ENCODE measurements at regions not wholly inside any gene's neighbourhood (a gene's known extent, or its start where the extent isn't known, plus 50 kb on each side); places are given as distances from the start of the nearest gene placed in this dataset.

GRCh38 chr16:76182041-76182635, 95.1 kb upstream of the CNTNAP4 start:
- no peak overlapping the region for H3K4me3 Mint-ChIP-seq (ENCODE audit: low read depth, unreplicated experiment)
- intact Hi-C loops (cut with micrococcal nuclease; ENCODE audit: unreplicated experiment) = no loop called here
- no peaks in the 10 kb centered on the region for H3K27me3 Mint-ChIP-seq (ENCODE audit: unreplicated experiment)
- no TSS peak for BruUV-seq (replicated peaks)
- no peaks in the 10 kb centered on the region for H3K4me1 Mint-ChIP-seq (ENCODE audit: low read depth, unreplicated experiment)
- H3K36me3 Mint-ChIP-seq (ENCODE audit: insufficient read depth, unreplicated experiment) = no peaks in the 10 kb centered on the region
- no peak for DNase-seq
- CTCF ChIA-PET = no interaction called here
- TF ChIP-seq CTCF (IDR thresholded peaks at IDR 0.05; ENCODE audit: unreplicated experiment) = no peak
- peaks cover 20% of the 10 kb centered on the region for H3K9me3 Mint-ChIP-seq (ENCODE audit: low read depth, unreplicated experiment)
- no peak overlapping the region for H3K27ac Mint-ChIP-seq (ENCODE audit: unreplicated experiment)

- intact Hi-C loops (cut with micrococcal nuclease; ENCODE audit: unreplicated experiment) = no loop called here
- no TSS peak for BruUV-seq (replicated peaks)
- H3K36me3 Mint-ChIP-seq (ENCODE audit: insufficient read depth, unreplicated experiment) = no peaks in the 10 kb centered on the region
- H3K9me3 Mint-ChIP-seq (ENCODE audit: low read depth, unreplicated experiment) = peaks cover 17% of the 10 kb centered on the region
- H3K4me1 Mint-ChIP-seq (ENCODE audit: low read depth, unreplicated experiment) = no peaks in the 10 kb centered on the region
- CTCF ChIA-PET = no interaction called here
- TF ChIP-seq CTCF (IDR thresholded peaks at IDR 0.05; ENCODE audit: unreplicated experiment) = no peak
- no peak overlapping the region for H3K27ac Mint-ChIP-seq (ENCODE audit: unreplicated experiment)
- no peak for DNase-seq
- no peaks in the 10 kb centered on the region for H3K27me3 Mint-ChIP-seq (ENCODE audit: unreplicated experiment)
- no peak overlapping the region for H3K4me3 Mint-ChIP-seq (ENCODE audit: low read depth, unreplicated experiment)
Measured at GRCh38 chr16:76183647-76184046, 93.6 kb upstream of the CNTNAP4 start.

GRCh38 chr16:76190057-76190456, 87.1 kb upstream of the CNTNAP4 start:
- no TSS peak for BruUV-seq (replicated peaks)
- CTCF ChIA-PET = no interaction called here

GRCh38 chr16:76190480-76190879, 86.7 kb upstream of the CNTNAP4 start:
- CTCF ChIA-PET = no interaction called here
- intact Hi-C loops (cut with micrococcal nuclease; ENCODE audit: unreplicated experiment) = no loop called here
- H3K4me1 Mint-ChIP-seq (ENCODE audit: low read depth, unreplicated experiment) = no peaks in the 10 kb centered on the region
- H3K4me3 Mint-ChIP-seq (ENCODE audit: low read depth, unreplicated experiment) = no peak overlapping the region
- peaks cover 6% of the 10 kb centered on the region for H3K9me3 Mint-ChIP-seq (ENCODE audit: low read depth, unreplicated experiment)
- no peak for DNase-seq
- no TSS peak for BruUV-seq (replicated peaks)
- no peak overlapping the region for H3K27ac Mint-ChIP-seq (ENCODE audit: unreplicated experiment)
- H3K36me3 Mint-ChIP-seq (ENCODE audit: insufficient read depth, unreplicated experiment) = no peaks in the 10 kb centered on the region
- no peak for TF ChIP-seq CTCF (IDR thresholded peaks at IDR 0.05; ENCODE audit: unreplicated experiment)
- no peaks in the 10 kb centered on the region for H3K27me3 Mint-ChIP-seq (ENCODE audit: unreplicated experiment)

More at GRCh38 chr16:76190057-76190456, 87.1 kb upstream of the CNTNAP4 start:
- Mint-ChIP-seq H3K4me3 (ENCODE audit: low read depth, unreplicated experiment) (no peak overlapping the region), H3K27me3 (ENCODE audit: unreplicated experiment) (no peaks in the 10 kb centered on the region), H3K36me3 (ENCODE audit: insufficient read depth, unreplicated experiment) (no peaks in the 10 kb centered on the region), H3K27ac (ENCODE audit: unreplicated experiment) (no peak overlapping the region), H3K9me3 (ENCODE audit: low read depth, unreplicated experiment) (peaks cover 6% of the 10 kb centered on the region), H3K4me1 (ENCODE audit: low read depth, unreplicated experiment) (no peaks in the 10 kb centered on the region)
- no peak for TF ChIP-seq CTCF (IDR thresholded peaks at IDR 0.05; ENCODE audit: unreplicated experiment)
- intact Hi-C loops (cut with micrococcal nuclease; ENCODE audit: unreplicated experiment) = no loop called here
- no peak for DNase-seq

All from Calu3 (cell line).